HEK293 (cell line): ENCODE measurements at regions not wholly inside any gene's neighbourhood (a gene's known extent, or its start where the extent isn't known, plus 50 kb on each side); places are given as distances from the start of the nearest gene placed in this dataset.

Source experiments
- ZNF140 ChIP-seq: fragments of 450-650 bp; formaldehyde crosslinking; IDR thresholded peaks from 2 replicates; pipeline ENCODE4 v1.5.1; 2016; ENCODE audit warnings: missing biosample characterization, missing genetic modification characterization
- TF ChIP-seq, protein P1 (sequence below): fragments of 450-650 bp; formaldehyde crosslinking; IDR thresholded peaks from 2 replicates; pipeline ENCODE4 v1.5.1; 2016; ENCODE audit warnings: missing biosample characterization, missing genetic modification characterization

DNA sequence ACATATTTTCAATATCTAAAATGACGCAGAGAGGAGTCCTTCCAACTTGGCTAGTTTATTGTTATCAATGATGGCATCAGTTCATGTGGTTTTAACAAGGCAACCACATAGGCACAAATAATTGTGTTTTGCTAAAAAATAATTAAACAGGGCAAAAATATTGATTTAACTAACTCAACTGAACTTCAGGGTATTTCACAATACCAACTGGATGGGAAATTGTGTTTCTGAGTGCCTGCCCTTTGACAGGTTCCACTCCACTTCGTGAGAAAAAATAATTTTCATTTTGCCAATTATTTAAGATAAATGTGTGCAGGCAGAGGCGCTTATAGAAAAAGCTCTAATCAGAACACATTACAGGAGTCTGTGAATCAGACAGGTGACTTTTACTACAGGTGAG lies 689.3 kb upstream of the CCDC54 start:
- TF ChIP-seq ZNF140 (tag by site-specific recombination) = no peak
- TF ChIP-seq, protein P1, sequence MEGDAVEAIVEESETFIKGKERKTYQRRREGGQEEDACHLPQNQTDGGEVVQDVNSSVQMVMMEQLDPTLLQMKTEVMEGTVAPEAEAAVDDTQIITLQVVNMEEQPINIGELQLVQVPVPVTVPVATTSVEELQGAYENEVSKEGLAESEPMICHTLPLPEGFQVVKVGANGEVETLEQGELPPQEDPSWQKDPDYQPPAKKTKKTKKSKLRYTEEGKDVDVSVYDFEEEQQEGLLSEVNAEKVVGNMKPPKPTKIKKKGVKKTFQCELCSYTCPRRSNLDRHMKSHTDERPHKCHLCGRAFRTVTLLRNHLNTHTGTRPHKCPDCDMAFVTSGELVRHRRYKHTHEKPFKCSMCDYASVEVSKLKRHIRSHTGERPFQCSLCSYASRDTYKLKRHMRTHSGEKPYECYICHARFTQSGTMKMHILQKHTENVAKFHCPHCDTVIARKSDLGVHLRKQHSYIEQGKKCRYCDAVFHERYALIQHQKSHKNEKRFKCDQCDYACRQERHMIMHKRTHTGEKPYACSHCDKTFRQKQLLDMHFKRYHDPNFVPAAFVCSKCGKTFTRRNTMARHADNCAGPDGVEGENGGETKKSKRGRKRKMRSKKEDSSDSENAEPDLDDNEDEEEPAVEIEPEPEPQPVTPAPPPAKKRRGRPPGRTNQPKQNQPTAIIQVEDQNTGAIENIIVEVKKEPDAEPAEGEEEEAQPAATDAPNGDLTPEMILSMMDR (tag by site-specific recombination) = no peak
